ENCODE measurements at regions not wholly inside any gene's neighbourhood (a gene's known extent, or its start where the extent isn't known, plus 50 kb on each side); places are given as distances from the start of the nearest gene placed in this dataset.

GRCh38 chr3:180855364-180855763 is 57.1 kb upstream of the FXR1 start:
- TF ChIP-seq POLR2A (IDR thresholded peaks at IDR 0.05; ENCODE audit: low read length) (no peak), GATA1 (IDR thresholded peaks at IDR 0.05; ENCODE audit: low read depth, low read length) (no peak)

Data from erythroblast (primary cell).